ENCODE measurements at regions not wholly inside any gene's neighbourhood (a gene's known extent, or its start where the extent isn't known, plus 50 kb on each side); places are given as distances from the start of the nearest gene placed in this dataset.
"Not testable (repeated sequence)": the region's sequence is repeated elsewhere in the genome, so short reads cannot be mapped to it uniquely, and the experiment has no call there.

DNA sequence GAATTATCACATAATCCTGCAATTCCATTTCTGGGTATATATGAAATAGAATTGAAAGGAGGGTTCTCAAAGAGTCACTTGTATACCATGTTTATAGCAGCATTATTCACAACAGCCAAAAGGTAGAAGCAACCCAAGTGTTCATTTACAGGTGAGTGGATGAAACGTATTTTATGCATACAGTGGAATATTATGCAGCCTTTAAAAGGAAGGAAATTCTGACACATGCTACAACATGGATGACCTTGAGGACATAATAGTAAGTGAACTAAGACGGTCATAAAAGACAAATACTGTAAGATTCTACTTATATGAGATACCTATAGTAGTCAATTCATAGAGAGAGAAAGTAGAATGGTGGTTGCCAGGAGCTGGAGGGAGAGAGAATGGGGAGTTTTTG, 110.8 kb upstream of the LIPC start:
- no peak for DNase-seq (ENCODE audit: extremely low read depth, low read depth)
- H3K4me3 ChIP-seq (replicated peaks; ENCODE audit: low read depth, low read length) = no peak overlapping the region
- TF ChIP-seq, protein P1, sequence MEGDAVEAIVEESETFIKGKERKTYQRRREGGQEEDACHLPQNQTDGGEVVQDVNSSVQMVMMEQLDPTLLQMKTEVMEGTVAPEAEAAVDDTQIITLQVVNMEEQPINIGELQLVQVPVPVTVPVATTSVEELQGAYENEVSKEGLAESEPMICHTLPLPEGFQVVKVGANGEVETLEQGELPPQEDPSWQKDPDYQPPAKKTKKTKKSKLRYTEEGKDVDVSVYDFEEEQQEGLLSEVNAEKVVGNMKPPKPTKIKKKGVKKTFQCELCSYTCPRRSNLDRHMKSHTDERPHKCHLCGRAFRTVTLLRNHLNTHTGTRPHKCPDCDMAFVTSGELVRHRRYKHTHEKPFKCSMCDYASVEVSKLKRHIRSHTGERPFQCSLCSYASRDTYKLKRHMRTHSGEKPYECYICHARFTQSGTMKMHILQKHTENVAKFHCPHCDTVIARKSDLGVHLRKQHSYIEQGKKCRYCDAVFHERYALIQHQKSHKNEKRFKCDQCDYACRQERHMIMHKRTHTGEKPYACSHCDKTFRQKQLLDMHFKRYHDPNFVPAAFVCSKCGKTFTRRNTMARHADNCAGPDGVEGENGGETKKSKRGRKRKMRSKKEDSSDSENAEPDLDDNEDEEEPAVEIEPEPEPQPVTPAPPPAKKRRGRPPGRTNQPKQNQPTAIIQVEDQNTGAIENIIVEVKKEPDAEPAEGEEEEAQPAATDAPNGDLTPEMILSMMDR (IDR thresholded peaks at IDR 0.05; ENCODE audit: low read depth, low read length, missing control alignments) = no peak

DNA sequence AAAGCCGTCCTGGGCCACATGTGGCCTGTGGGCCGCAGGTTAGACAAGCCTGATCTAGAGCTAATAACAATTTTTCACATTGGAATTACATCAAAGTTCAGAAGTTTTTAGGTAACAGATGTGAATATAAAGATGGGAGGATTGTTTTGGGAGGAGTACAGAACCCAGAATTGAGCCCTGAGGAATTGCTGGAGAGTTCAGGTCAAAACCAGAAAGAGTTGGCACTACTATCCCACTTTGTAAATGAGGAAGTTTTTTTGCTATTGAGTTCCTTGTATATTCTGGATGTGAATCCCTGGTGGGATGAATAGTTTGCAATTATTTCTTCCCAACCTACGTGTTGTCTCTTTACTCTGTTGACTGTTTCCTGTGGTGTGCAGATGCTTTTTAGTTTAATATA, 109.5 kb upstream of the LIPC start:
- TF ChIP-seq, protein P1 (IDR thresholded peaks at IDR 0.05; ENCODE audit: low read depth, low read length, missing control alignments) = no peak
- H3K4me3 ChIP-seq (replicated peaks; ENCODE audit: low read depth, low read length) = no peak overlapping the region
- DNase-seq (ENCODE audit: extremely low read depth, low read depth) = no peak

DNA sequence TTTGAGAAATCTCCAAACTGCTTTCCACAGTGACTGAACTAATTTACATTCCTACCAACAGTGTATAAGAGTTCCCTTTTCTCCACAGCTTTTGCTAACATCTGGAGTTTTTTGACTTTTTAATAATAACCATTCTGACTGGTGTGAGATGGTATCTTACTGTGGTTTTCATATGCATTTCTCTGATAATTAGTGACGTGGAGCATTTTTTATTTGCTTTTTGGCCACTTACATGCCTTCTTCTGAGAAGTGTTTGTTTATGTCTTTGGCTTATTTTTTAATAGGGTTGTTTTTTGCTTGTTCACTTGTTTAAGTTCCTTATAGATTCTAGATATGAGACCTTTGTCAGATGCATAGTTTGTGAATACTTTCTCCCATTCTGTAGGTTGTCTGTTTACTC, 108.5 kb upstream of the LIPC start:
- not testable (repeated sequence) for DNase-seq (ENCODE audit: extremely low read depth, low read depth); H3K4me3 ChIP-seq (replicated peaks; ENCODE audit: low read depth, low read length)

GRCh38 chr15:58324533-58324932, 107.3 kb upstream of the LIPC start:
- TF ChIP-seq, protein P1 (IDR thresholded peaks at IDR 0.05; ENCODE audit: low read depth, low read length, missing control alignments) = no peak
- no peak for DNase-seq (ENCODE audit: extremely low read depth, low read depth)
- H3K4me3 ChIP-seq (replicated peaks; ENCODE audit: low read depth, low read length) = no peak overlapping the region

- H3K4me3 ChIP-seq (replicated peaks; ENCODE audit: low read depth, low read length) = no peak overlapping the region
- TF ChIP-seq, protein P1 (IDR thresholded peaks at IDR 0.05; ENCODE audit: low read depth, low read length, missing control alignments) = no peak
- no peak for DNase-seq (ENCODE audit: extremely low read depth, low read depth)
These were observed 103.8 kb upstream of the LIPC start for GRCh38 chr15:58327958-58328357.

DNA sequence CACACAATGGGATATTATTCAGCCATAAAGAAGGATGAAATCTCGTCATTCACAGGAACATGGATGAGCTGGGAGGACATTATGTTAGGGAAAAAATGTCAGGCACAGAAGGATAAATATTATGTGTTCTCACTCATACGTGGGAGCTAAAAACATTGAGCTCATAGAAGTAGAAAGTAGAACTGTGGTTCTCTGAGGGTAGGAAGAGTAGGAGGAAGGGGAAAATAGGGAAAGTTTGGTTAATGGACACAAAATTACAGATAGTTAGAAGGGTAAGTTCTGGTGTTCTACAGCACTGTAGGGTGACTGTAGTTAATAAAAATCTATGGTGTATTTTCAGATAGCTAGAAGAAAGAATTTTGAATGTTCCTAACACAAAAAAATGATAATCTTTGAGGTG, 102.6 kb upstream of the LIPC start:
- no peak overlapping the region for H3K4me3 ChIP-seq (replicated peaks; ENCODE audit: low read depth, low read length)
- TF ChIP-seq, protein P1 (IDR thresholded peaks at IDR 0.05; ENCODE audit: low read depth, low read length, missing control alignments) = no peak
- DNase-seq (ENCODE audit: extremely low read depth, low read depth) = no peak

GRCh38 chr15:58329781-58330671, 101.8 kb upstream of the LIPC start:
- no peak for DNase-seq (ENCODE audit: extremely low read depth, low read depth)
- no peak overlapping the region for H3K4me3 ChIP-seq (replicated peaks; ENCODE audit: low read depth, low read length)
- TF ChIP-seq, protein P1 (IDR thresholded peaks at IDR 0.05; ENCODE audit: low read depth, low read length, missing control alignments) = no peak

Measured in HFF-Myc (cell line).